ENCODE measurements at regions not wholly inside any gene's neighbourhood (a gene's known extent, or its start where the extent isn't known, plus 50 kb on each side); places are given as distances from the start of the nearest gene placed in this dataset.
A peak's percentile ranks its signal among the peaks of the same experiment; 100 is the strongest.

DNA sequence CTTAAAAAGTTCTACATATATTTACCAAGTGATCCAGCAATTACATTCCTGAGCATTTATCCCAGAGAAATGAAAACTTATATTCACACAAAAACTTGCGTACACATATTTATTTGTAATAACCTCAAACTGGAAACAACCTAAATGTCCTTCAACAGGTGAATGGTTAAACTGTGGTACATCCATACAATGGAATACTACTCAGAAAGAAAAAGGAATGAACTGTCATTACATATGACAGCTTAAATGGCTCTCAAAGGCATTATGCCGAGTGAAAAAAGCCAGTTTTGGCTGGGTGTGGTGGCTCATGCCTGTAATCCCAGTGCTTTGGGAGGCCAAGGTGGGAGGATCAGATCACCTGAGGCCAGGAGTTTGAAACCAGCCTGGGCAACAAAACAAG lies 79.1 kb upstream of the DYNC1I2 start:
- DNase-seq = no peak

DNA sequence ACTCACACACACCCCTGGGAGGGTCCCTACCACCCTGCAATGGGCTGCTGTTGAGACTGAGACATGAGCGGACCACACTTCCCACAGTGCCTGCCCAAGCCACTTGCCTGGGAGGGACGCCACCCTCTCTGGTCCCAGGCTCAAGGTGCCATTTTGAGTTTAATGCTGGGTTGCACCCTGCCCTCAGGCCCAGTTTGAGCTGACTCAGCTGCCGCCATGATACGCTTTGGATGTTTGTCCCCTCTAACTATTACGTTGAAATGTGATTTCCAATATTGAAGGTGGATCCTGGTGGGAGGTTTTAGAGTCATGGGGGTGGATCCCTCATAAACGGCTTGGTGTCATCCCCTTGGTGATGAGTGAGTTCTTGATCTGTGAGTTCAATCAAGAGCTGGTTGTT lies 76.4 kb upstream of the DYNC1I2 start:
- no peak for DNase-seq

DNA sequence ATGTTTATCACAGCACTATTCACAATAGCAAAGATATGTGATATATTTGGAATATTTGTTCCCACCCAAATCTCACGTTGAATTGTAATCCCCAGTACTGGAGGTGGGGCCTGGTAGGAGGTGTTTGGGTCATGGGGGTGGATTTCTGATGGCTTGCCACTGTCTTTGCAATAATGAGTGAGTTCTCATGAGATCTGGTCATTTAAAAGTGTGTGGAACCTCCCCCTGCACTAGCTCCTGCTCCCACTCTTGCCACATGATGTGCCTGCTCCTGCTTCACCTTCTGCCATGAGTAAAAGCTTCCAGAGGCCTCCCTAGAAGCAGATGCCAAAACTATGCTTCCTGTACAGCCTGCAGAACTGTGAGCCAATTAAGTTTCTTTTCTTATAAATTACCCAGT lies 72.2 kb upstream of the DYNC1I2 start:
- DNase-seq = no peak

DNA sequence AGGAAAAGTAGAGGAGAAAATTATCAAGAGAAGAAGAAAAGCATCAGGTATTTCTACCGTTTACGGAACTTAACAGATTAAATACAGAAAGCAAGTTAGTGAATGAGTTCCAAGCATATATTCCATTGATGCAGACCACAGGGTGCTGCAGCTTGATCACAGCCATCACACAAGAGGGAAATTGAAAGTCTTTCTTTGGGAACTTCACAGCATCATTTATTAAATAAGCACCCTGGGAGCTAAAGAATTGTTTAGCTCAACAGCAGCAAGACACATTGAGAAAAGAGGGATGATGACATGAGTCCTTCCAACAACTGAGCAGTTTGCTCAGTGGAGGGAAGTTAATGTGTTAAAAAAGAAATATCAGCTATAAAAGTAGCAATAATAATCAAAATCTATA lies 69.3 kb upstream of the DYNC1I2 start:
- DNase-seq = no peak

DNA sequence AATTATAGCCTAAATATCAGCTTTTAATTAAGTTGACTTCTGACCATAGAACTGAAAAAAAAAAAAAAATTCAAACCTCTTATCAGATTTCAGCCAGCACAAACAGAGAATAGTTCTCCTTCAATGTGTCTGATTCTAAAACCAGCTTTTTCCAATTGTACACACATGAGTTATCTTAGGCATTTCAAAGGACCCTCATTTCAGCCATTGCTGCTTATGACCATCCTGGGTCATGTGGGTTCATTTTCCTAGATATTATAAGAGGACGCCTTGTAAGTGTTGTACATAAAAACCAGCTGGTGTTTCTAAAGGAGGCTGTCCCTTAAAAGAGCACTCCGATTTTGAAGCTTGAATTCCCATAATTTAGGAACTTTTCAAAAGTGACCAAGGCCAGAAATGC lies 62.3 kb upstream of the DYNC1I2 start:
- DNase-seq = no peak

DNA sequence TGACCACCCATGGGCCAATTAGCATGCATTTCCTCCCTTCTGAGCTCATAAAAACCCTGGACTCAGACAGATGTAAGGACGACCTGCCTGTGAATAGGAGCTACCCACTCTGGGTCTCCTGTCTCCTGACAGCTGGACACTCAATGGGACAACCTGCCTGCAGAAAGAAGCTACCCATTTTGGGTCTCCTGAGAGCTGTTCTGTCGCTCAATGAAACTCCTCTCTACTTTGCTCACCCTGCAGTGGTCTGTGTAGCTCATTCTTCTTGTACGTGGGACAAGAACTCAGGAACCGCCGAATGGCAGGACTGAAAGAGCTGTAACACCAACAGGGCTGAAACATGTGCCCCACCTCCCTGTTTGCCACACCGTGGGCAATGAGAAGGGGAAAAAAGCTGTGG lies 60.3 kb upstream of the DYNC1I2 start:
- DNase-seq = no peak

DNA sequence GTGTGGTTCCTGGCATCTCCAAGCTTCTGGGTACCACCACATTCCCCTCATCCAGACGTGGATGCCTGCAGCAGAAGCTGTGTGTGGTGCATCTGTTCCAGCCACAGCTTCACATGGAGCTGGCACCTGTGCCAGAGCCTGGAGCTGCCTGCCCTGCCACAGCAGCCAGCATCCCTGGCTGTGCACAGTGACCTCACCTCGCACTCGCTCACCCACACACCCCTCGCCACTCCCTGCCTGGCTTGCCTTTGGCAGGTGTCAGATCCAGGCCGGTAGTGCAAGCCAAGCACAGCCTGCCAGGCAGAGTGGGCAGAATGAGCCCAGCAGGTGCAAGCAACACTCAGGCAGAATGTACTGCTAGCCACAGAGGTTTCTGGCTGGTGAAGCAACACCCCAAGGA lies 59.9 kb upstream of the DYNC1I2 start:
- no peak for DNase-seq

DNA sequence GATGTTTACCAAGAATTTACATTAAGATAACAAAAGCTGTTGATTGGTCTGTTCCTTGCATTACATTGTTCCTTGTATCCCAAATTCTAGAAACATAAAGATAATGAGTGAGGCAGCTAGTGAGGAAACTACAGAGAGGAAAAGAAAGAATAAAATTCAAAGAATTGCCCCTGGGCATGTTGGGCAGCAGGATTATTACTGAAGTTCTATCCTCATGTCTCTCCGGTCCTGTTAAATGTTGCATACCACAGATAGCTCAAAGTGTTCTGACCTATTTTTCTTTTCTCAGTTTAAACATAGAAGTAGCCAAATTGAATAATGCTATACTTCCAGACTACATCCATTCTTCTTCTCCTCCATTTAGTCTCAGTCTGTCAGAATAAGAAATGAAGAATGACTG lies 58.2 kb upstream of the DYNC1I2 start:
- DNase-seq = no peak

DNA sequence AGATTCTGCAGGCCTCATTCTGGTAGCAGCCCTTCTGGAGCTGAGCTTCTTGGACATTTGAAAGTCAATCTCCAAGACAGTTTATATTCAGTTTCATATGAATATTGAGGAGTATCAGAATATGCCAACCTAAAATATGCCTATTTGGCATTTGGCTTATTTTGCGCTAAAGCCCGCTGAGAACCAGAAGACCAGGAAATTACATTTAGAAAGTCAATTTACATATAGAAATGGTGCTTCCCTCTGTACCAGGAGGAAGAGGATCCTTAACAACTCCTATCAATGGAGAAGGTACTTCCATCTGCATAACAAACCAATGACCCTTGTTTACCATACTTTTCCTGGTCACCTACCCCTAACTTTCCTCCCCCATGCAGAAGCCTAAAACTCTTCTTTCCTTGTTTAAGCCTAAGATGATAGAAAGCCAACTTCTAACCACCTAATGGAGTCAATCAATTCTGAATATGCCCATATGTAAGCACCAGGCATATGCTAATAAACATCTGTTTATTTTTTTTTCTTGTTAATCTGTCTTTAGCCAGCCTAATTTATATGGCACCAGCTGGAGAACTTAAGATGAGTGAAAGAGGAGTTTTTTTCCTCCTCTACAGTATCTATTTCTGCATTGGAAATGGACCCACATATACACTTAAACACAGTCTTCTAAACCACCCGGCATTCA lies 57.0 kb upstream of the DYNC1I2 start:
- no peak for DNase-seq

DNA sequence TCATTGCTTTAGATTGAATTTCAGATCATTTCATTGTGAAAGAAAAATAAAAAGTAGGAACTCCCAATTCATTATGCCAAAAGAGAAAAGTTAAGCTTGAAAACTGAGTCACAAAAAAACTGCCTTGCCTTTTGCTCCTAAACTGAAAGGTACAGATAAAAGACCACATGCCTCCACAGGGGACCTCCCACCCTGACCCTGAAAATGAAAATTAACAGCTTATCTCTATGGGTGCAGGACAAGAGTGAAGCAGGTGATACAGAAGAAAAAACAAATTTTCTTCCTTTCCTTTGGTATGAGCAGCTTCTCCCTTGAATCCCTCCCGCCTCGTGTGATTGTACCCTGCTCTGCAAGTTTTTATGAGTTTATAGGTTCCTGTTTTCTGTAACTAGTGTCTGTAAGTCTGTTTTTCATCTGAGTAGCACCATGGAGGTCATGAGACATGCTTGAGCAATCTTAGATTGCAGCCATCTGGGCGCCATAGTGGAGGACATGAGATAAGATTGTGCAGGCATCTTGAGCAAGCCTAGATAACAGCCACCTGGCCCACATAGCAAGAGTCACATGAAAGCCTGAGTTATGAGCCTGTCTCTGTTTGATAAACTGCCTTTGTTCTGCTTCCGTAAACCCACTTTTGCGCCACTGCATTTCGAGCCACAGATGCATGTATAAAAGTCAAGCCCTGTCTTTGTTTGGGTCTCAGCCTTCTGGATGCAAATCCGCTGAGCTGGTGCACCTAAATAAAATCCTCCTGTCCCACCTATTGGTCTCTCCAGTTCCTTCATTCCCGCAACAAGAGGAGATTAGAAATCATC lies 56.2 kb upstream of the DYNC1I2 start:
- peak; percentile 72 for DNase-seq

Data from hematopoietic multipotent progenitor cell treated with erythropoietin and hydrocortisone succinate and interleukin-3 and kit ligand, for 4 days (in vitro differentiated cells).